Progenitor cell of endocrine pancreas (in vitro differentiated cells): ENCODE measurements at regions not wholly inside any gene's neighbourhood (a gene's known extent, or its start where the extent isn't known, plus 50 kb on each side); places are given as distances from the start of the nearest gene placed in this dataset.
A peak's percentile ranks its signal among the peaks of the same experiment; 100 is the strongest.

Experiments used
- DNase-seq: peaks from one replicate; pipeline ENCODE4 v3.0.0; 2021; ENCODE audit warnings: low spot score; ENCODE audit not compliant: unreplicated experiment
- H3K27ac Mint-ChIP-seq: 2 replicates; pipeline ENCODE4 v1.8.0; 2021; ENCODE audit warnings: mild to moderate bottlenecking, moderate library complexity, mixed read lengths
- H3K27me3 Mint-ChIP-seq: 2 replicates; pipeline ENCODE4 v1.8.0; 2021; ENCODE audit warnings: mixed read lengths
- H3K36me3 Mint-ChIP-seq: 2 replicates; pipeline ENCODE4 v1.8.0; 2022; ENCODE audit warnings: mixed read lengths; ENCODE audit not compliant: insufficient read depth
- H3K4me1 Mint-ChIP-seq: 2 replicates; pipeline ENCODE4 v1.8.0; 2021; ENCODE audit warnings: low read depth, mixed read lengths
- H3K4me3 Mint-ChIP-seq: 2 replicates; pipeline ENCODE4 v1.8.0; 2021; ENCODE audit warnings: low read depth, mild to moderate bottlenecking, moderate library complexity, mixed read lengths
- H3K9me3 Mint-ChIP-seq: 2 replicates; pipeline ENCODE4 v1.8.0; 2021; ENCODE audit warnings: low read depth, mixed read lengths
- CTCF ChIP-seq: fragments of 200-600 bp; sonication (generic); IDR thresholded peaks from one replicate; pipeline ENCODE4 v1.5.0; 2021; ENCODE audit warnings: antibody characterized with exemption, mild to moderate bottlenecking; ENCODE audit not compliant: unreplicated experiment

GRCh38 chr11:69366591-69366990 lies 72.6 kb downstream of the MYEOV start:
- H3K27ac Mint-ChIP-seq = no peak overlapping the region
- peaks cover 14% of the 10 kb centered on the region for H3K9me3 Mint-ChIP-seq
- TF ChIP-seq CTCF = no peak
- no peaks in the 10 kb centered on the region for H3K4me1 Mint-ChIP-seq
- no peak overlapping the region for H3K4me3 Mint-ChIP-seq
- H3K36me3 Mint-ChIP-seq = no peaks in the 10 kb centered on the region
- peak; percentile 5 for DNase-seq
- peaks cover 3% of the 10 kb centered on the region for H3K27me3 Mint-ChIP-seq

DNA sequence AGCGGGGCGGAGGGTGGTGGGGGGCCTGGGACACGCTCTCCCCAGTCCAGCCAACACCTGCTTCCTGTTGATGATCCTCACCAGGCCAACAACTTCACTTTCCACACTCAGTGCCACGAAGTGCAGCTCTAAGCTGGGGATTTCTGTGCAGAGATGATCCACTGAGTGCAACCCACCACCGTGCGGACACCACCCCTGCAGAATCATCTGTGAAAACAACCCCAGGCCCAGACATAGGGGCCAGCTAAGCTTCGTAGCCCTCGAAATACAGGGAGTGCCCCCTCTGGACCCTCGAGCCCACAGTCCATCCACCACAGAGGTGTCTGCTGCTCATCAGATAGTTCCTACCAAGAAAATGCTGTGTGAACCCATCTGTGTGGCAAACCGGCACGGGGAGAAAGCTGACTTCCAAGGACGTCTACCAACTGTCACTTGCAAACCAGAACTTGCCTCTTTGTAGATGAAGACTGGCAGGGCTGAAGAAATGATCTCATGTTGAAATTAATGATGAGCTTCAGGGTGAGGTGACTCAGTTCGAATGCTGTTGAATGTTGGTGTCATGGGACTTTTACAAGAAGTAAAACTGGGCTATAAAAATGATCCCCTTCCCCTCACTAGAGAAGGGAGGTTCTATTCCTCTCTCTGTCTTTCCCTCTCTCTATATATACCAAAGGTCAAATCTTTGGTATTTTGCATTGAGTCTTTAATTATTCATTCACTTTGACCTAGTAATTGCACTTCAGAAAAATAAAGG lies 73.4 kb downstream of the MYEOV start:
- Mint-ChIP-seq H3K9me3 (peaks cover 14% of the 10 kb centered on the region), H3K27ac (no peak overlapping the region), H3K4me3 (no peak overlapping the region), H3K27me3 (peaks cover 6% of the 10 kb centered on the region), H3K36me3 (no peaks in the 10 kb centered on the region), H3K4me1 (no peaks in the 10 kb centered on the region)
- DNase-seq = peak; percentile 3
- TF ChIP-seq CTCF = no peak

DNA sequence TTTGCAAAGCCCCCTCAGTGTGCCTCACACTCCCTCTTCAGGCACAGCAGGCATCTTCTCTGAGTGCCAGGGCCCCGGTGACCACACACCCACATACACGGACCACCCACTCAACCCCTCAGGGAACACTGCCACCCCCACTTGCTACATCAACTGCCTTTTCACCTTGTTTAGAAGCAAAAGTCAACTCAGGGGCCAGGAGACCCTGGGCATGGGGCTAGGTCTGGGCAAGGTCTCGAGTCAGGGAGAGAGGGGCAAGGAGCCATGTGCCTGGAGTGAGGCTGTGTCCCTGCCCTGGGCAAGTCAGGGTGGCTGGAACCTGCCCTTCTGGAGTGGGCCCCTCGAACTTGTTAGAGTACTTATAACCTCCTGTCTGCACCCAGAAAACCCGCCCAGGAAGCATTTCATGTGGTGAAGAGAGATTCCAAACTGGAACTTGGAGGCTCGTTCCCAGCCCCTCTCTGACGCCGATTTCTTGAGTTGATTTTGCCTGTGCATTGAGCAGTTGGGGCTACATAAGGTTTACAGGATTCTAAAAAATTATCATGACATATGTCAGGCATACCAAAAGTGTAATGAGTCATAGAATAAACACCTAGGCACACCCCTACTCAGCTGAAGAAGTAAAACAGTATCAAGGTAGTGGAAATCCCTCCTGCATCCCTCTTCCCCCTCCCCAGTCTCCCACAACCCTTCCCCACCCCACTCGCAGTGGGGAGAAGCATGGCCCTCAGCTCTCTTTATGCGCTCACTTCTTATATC lies 74.3 kb downstream of the MYEOV start:
- Mint-ChIP-seq H3K9me3 (peaks cover 14% of the 10 kb centered on the region), H3K27ac (no peak overlapping the region), H3K36me3 (no peaks in the 10 kb centered on the region), H3K4me1 (no peaks in the 10 kb centered on the region), H3K27me3 (peaks cover 6% of the 10 kb centered on the region), H3K4me3 (no peak overlapping the region)
- TF ChIP-seq CTCF = no peak
- DNase-seq = peak; percentile 7

GRCh38 chr11:69369210-69369825 lies 75.4 kb downstream of the MYEOV start:
- Mint-ChIP-seq H3K4me1 (no peaks in the 10 kb centered on the region), H3K27me3 (peaks cover 6% of the 10 kb centered on the region), H3K27ac (no peak overlapping the region), H3K36me3 (no peaks in the 10 kb centered on the region), H3K9me3 (peaks cover 14% of the 10 kb centered on the region), H3K4me3 (no peak overlapping the region)
- TF ChIP-seq CTCF = no peak
- no peak for DNase-seq

GRCh38 chr11:69369945-69370344 lies 76.0 kb downstream of the MYEOV start:
- Mint-ChIP-seq H3K9me3 (peaks cover 14% of the 10 kb centered on the region), H3K4me1 (no peaks in the 10 kb centered on the region), H3K4me3 (no peak overlapping the region), H3K36me3 (no peaks in the 10 kb centered on the region), H3K27me3 (peaks cover 6% of the 10 kb centered on the region), H3K27ac (no peak overlapping the region)
- TF ChIP-seq CTCF = no peak
- DNase-seq = peak; percentile 3
